ENCODE measurements at regions not wholly inside any gene's neighbourhood (a gene's known extent, or its start where the extent isn't known, plus 50 kb on each side); places are given as distances from the start of the nearest gene placed in this dataset.

GRCh38 chr9:29435368-29435767 lies 1862.1 kb upstream of the C9orf72 start:
- Histone ChIP-seq H3K79me2 (ENCODE audit: insufficient read depth, low read length) (no peaks in the 10 kb centered on the region), H2AFZ (ENCODE audit: low read depth, low read length, poor library complexity, severe bottlenecking) (no peak overlapping the region), H4K20me1 (ENCODE audit: insufficient read depth) (no peaks in the 10 kb centered on the region), H3K4me2 (ENCODE audit: low read length) (no peak overlapping the region), H3K27me3 (ENCODE audit: insufficient read depth, low read length) (no peaks in the 10 kb centered on the region), H3K4me1 (ENCODE audit: control insufficient read depth in 1 of 2, insufficient read depth in 2 of 2, low read length in 2 of 2) (peaks cover 2 to 9% of the 10 kb centered on the region in 2 experiments; a peak in 2 of 4 replicates), H3K9me3 (ENCODE audit: control insufficient read depth in 1 of 2, insufficient read depth in 1 of 2, low read depth in 1 of 2, low read length in 2 of 2) (no peaks in the 10 kb centered on the region), H3K27ac (ENCODE audit: low read depth, low read length) (no peak overlapping the region), H3K36me3 (ENCODE audit: control insufficient read depth in 1 of 2, insufficient read depth in 2 of 2, low read length in 2 of 2) (no peaks in the 10 kb centered on the region), H3K9me2 (ENCODE audit: insufficient read depth) (no peaks in the 10 kb centered on the region), H3K9ac (ENCODE audit: low read length) (no peak overlapping the region), H3K4me3 (replicated peaks in 1 of 2; ENCODE audit: low read depth in 1 of 2, low read length in 2 of 2) (no peak overlapping the region)
- no peak for TF ChIP-seq ATF3 (IDR thresholded peaks at IDR 0.05)
- TF ChIP-seq JUND (IDR thresholded peaks at IDR 0.05), result no peak
- no peak for TF ChIP-seq ELF1 (IDR thresholded peaks at IDR 0.05; ENCODE audit: borderline replicate concordance, low read depth)
- no peak for TF ChIP-seq RAD21 (IDR thresholded peaks at IDR 0.05; ENCODE audit: low read depth)
- TF ChIP-seq POLR2AphosphoS5 (IDR thresholded peaks at IDR 0.05; ENCODE audit: low read depth, low read length), result no peak
- no peak for TF ChIP-seq TCF7L2 (IDR thresholded peaks at IDR 0.05; ENCODE audit: borderline replicate concordance, extremely low read depth, insufficient read depth, insufficient read length)
- no peak for TF ChIP-seq MAX (IDR thresholded peaks at IDR 0.05)
- TF ChIP-seq YY1 (IDR thresholded peaks at IDR 0.05; ENCODE audit: extremely low read depth, insufficient replicate concordance, low read depth, low read length), result no peak
- no peak for TF ChIP-seq ZBTB33 (IDR thresholded peaks at IDR 0.05; ENCODE audit: extremely low read depth, insufficient replicate concordance, low read length)
- TF ChIP-seq REST (IDR thresholded peaks at IDR 0.05; ENCODE audit: low read depth), result no peak
- TF ChIP-seq FOSL1 (IDR thresholded peaks at IDR 0.05; ENCODE audit: low read depth), result no peak
- TF ChIP-seq EZH2 (IDR thresholded peaks at IDR 0.05), result no peak
- TF ChIP-seq SRF (IDR thresholded peaks at IDR 0.05; ENCODE audit: low read depth), result no peak
- no peak for TF ChIP-seq SIN3A (IDR thresholded peaks at IDR 0.05; ENCODE audit: low read depth)
- TF ChIP-seq EZH2phosphoT487 (IDR thresholded peaks at IDR 0.05; ENCODE audit: borderline replicate concordance), result no peak
- no peak for TF ChIP-seq EGR1 (IDR thresholded peaks at IDR 0.05; ENCODE audit: low read depth)
- no peak for TF ChIP-seq ZFX (IDR thresholded peaks at IDR 0.05)
- no peak for TF ChIP-seq SP1 (IDR thresholded peaks at IDR 0.05; ENCODE audit: low read depth)
- no peak for TF ChIP-seq CTCF (IDR thresholded peaks at IDR 0.05 in 2 of 3, conservative IDR thresholded peaks at IDR 0.05 in 1 of 3; ENCODE audit: borderline replicate concordance in 1 of 3, insufficient read depth in 1 of 3, low read depth in 2 of 3, low read length in 2 of 3)
- intact Hi-C loops (cut with micrococcal nuclease), result no loop called here
- RAD21 ChIA-PET (ENCODE audit: low non-redundant PET in 1 of 2, low total read pairs in 2 of 2, uncharacterized antibody in 2 of 2, unreplicated experiment in 2 of 2), result no interaction called here
- no peak for DNase-seq (ENCODE audit: low read depth, low spot score)
- CTCF ChIA-PET, result no interaction called here
- POLR2A ChIA-PET, result no interaction called here
- no peak for ATAC-seq
- BruUV-seq (replicated peaks), result no TSS peak
